Left ventricle myocardium inferior (tissue), 1 donor: ENCODE measurements at regions not wholly inside any gene's neighbourhood (a gene's known extent, or its start where the extent isn't known, plus 50 kb on each side); places are given as distances from the start of the nearest gene placed in this dataset.

ENCODE experiments used
- DNase-seq: peaks from one replicate; pipeline ENCODE4 v3.0.0-alpha.2; 2020
- H3K27ac ChIP-seq: fragments of 200-600 bp; replicated peaks from 2 replicates; pipeline ENCODE4 v1.8.0; 2021
- H3K27me3 ChIP-seq: fragments of 200-600 bp; 2 replicates; pipeline ENCODE4 v1.8.0; 2021; ENCODE audit warnings: low read depth
- H3K36me3 ChIP-seq: fragments of 200-600 bp; 2 replicates; pipeline ENCODE4 v1.8.0; 2021
- H3K4me1 ChIP-seq: fragments of 200-600 bp; 2 replicates; pipeline ENCODE4 v1.8.0; 2021
- H3K4me3 ChIP-seq: fragments of 200-600 bp; 2 replicates; pipeline ENCODE4 v1.8.0; 2021; ENCODE audit warnings: mild to moderate bottlenecking, moderate library complexity
- H3K9me3 ChIP-seq: fragments of 200-600 bp; replicated peaks from 2 replicates; pipeline ENCODE4 v1.8.0; 2021
- intact Hi-C: fragments of 100-400 bp; cut with micrococcal nuclease; formaldehyde crosslinking; loops from one replicate; pipeline ENCODE4 v1.11.0; 2022
- TF ChIP-seq, protein P1 (sequence below): fragments of 200-600 bp; IDR thresholded peaks from 2 replicates; pipeline ENCODE4 v1.8.0; 2021; ENCODE audit warnings: antibody characterized with exemption, mild to moderate bottlenecking, borderline replicate concordance
- donor health status: DM: no; HTN: yes; CAD: no; lungs with severe emphysema.

DNA sequence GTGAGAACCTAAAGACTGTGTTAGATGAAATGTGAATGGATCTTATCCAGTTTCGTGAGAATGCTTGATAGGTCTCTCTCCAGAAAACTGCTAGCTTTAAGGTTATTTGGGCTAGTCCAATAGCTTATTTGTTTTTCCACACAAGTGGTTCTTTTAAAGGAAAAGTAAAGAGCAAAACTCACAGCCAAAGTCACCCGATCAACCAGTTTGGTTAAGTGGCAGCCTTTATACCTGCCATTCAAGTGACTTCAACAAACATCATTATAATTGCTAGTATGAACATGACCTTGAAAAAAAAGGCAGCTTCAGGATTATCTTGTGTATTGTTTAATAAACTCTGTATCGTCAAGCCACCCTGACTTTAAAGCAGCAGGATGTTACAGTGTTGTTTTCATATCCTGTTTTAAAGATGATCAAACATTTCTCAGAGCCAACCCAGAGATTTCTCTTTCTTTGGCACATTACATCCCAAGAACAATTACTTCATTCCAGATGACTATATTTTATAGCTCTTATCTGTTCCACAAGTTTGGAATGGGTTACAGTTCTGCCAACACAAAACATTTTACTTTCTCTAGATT lies 253.4 kb downstream of the EPHA7 start:
- DNase-seq, result no peak
- no peaks in the 10 kb centered on the region for H3K4me1 ChIP-seq
- intact Hi-C loops, result no loop called here
- H3K27me3 ChIP-seq, result no peaks in the 10 kb centered on the region
- H3K4me3 ChIP-seq, result no peak overlapping the region
- H3K27ac ChIP-seq, result no peak overlapping the region
- H3K36me3 ChIP-seq, result no peaks in the 10 kb centered on the region
- TF ChIP-seq, protein P1, sequence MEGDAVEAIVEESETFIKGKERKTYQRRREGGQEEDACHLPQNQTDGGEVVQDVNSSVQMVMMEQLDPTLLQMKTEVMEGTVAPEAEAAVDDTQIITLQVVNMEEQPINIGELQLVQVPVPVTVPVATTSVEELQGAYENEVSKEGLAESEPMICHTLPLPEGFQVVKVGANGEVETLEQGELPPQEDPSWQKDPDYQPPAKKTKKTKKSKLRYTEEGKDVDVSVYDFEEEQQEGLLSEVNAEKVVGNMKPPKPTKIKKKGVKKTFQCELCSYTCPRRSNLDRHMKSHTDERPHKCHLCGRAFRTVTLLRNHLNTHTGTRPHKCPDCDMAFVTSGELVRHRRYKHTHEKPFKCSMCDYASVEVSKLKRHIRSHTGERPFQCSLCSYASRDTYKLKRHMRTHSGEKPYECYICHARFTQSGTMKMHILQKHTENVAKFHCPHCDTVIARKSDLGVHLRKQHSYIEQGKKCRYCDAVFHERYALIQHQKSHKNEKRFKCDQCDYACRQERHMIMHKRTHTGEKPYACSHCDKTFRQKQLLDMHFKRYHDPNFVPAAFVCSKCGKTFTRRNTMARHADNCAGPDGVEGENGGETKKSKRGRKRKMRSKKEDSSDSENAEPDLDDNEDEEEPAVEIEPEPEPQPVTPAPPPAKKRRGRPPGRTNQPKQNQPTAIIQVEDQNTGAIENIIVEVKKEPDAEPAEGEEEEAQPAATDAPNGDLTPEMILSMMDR, result no peak
- no peaks in the 10 kb centered on the region for H3K9me3 ChIP-seq

DNA sequence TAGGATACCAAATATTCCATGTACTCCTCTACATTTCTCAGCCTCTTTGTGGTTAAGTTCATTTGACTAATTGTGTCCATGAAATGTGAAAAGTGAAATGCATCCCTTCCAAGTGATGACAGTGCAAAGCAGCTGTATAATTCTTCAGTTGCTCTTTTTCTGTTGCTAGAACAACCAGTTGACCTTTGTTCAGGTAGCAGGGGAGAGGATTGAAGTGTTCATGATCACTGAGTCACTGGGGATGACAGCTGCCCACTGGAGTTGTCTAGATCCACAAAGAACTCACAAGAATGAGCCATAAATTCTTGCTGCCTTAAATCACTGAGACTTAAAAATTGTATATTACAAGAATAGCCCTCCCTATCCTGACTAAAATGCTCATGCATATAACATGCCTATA lies 254.6 kb downstream of the EPHA7 start:
- Histone ChIP-seq H3K4me1 (no peaks in the 10 kb centered on the region), H3K4me3 (no peak overlapping the region), H3K36me3 (no peaks in the 10 kb centered on the region), H3K9me3 (no peaks in the 10 kb centered on the region), H3K27ac (no peak overlapping the region), H3K27me3 (no peaks in the 10 kb centered on the region)
- no peak for DNase-seq
- intact Hi-C loops, result no loop called here
- TF ChIP-seq, protein P1, result no peak

DNA sequence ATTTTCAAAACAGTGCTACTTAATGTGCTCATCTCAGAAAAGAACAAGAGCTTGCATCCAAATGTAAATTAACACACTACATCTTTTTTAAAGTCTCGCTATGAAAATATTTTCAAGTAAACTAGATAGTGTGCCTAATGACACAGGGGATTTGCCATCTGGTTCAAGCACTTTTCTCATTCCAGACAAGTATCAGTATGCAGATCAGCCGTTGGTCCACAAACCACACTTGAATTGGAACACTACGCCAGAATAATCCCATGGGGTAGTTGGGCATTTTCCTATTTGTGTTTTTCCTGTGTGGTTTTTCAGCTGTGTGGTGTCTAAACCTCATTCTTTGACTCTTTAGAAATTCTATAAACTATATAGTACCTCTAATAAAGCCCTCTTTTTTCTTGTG lies 256.2 kb downstream of the EPHA7 start:
- intact Hi-C loops, result no loop called here
- Histone ChIP-seq H3K27ac (no peak overlapping the region), H3K4me3 (no peak overlapping the region), H3K4me1 (no peaks in the 10 kb centered on the region), H3K27me3 (no peaks in the 10 kb centered on the region), H3K36me3 (no peaks in the 10 kb centered on the region), H3K9me3 (peaks cover 16% of the 10 kb centered on the region)
- no peak for DNase-seq
- TF ChIP-seq, protein P1, result no peak

DNA sequence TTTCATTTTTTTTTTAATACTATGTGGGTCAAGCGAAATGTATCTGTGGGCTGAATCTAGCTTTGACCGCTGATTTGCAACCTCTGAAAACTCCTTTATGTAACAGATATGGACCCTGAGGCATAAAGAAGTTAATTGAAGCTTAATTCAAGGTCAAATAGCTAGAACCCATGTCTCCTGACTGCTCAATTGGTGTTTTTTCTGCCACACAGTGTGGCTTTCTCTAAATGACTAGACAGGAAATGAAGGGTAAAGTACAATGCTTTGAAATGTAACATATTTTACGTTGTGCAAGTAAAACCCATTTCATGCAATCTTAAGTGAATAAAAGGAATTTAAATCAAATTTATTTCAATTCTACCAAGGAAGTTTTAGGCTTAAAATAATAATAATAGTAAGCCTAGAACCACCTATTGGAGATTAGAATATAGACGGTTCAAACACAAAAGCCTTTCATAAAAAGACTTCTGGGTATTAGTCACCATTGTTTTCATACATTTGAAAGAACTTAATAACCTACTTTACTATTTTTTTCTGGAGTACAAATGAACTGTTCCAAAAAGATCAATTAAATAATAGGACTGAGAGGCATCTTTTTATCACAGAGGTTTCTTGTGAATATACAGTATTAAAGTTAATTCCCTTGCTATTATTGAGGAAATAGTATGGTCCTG lies 279.8 kb downstream of the EPHA7 start:
- H3K4me1 ChIP-seq, result no peaks in the 10 kb centered on the region
- TF ChIP-seq, protein P1, result no peak
- intact Hi-C loops, result no loop called here

DNA sequence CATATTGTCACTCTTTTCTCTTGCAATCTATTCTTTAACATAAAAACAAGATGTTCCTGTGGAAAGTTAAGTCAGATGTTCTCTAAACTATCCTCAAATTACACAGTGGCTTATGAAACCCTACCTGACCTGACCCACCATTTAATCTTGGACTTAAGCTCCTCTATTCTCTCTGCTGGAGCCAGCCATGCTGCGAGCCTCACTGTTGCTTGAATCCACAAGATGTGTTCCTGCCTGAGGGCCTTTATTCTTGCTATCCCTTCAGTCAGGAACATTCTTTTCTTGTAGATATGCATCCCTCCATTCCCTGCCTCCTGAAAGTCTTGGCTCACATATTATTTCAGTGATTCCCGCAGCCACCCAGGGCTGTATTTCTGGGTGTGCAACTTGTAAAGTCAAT lies 283.2 kb downstream of the EPHA7 start:
- Histone ChIP-seq H3K9me3 (no peaks in the 10 kb centered on the region), H3K4me1 (no peaks in the 10 kb centered on the region), H3K27ac (no peak overlapping the region), H3K27me3 (no peaks in the 10 kb centered on the region), H3K36me3 (no peaks in the 10 kb centered on the region), H3K4me3 (no peak overlapping the region)
- TF ChIP-seq, protein P1, result no peak
- intact Hi-C loops, result no loop called here
- DNase-seq, result no peak

More for the DNA sequence above, 279.8 kb downstream of the EPHA7 start:
- Histone ChIP-seq H3K27me3 (no peaks in the 10 kb centered on the region), H3K9me3 (no peaks in the 10 kb centered on the region), H3K27ac (no peak overlapping the region), H3K36me3 (no peaks in the 10 kb centered on the region), H3K4me3 (no peak overlapping the region)
- no peak for DNase-seq
